Peyer's patch (tissue), 4 donors: ENCODE measurements at regions not wholly inside any gene's neighbourhood (a gene's known extent, or its start where the extent isn't known, plus 50 kb on each side); places are given as distances from the start of the nearest gene placed in this dataset.

Experiments used
- CTCF ChIP-seq, 6 experiments: fragments of 450-650 bp in 4 of 6; fragments of 200-600 bp in 2 of 6; sonication (generic) in 1 of 6; IDR thresholded peaks; one replicate each; pipeline ENCODE4 v1.5.1; 2017 to 2019; ENCODE audit warnings: antibody characterized with exemption in 6 of 6, mild to moderate bottlenecking in 3 of 6, moderate library complexity in 1 of 6
- POLR2A ChIP-seq, 2 donors: fragments of 450-650 bp; IDR thresholded peaks; one replicate each; pipeline ENCODE4 v1.5.1; 2017; ENCODE audit warnings: antibody characterized with exemption in 2 of 2, mild to moderate bottlenecking in 2 of 2, moderate library complexity in 2 of 2

GRCh38 chr22:48939441-48940265 lies 888.0 kb downstream of the BRD1 start:
- TF ChIP-seq POLR2A (IDR thresholded peaks at IDR 0.05) (no peak), CTCF (IDR thresholded peaks at IDR 0.05) (no peak)
